HL-60 (cell line): ENCODE measurements at regions not wholly inside any gene's neighbourhood (a gene's known extent, or its start where the extent isn't known, plus 50 kb on each side); places are given as distances from the start of the nearest gene placed in this dataset.

Experiments used
- DNase-seq, 2 experiments: peaks; one replicate each; pipeline ENCODE4 v3.0.0-alpha.2; 2010 to 2020; ENCODE audit warnings: low read depth in 1 of 2, low spot score in 1 of 2
- H3K27ac ChIP-seq: fragments of 250-450 bp; sonication (Bioruptor Pico); replicated peaks from 2 replicates; pipeline ENCODE4 v1.5.1; 2020; ENCODE audit warnings: mild to moderate bottlenecking, moderate library complexity
- H3K27me3 ChIP-seq: fragments of 250-450 bp; sonication (Bioruptor Pico); 2 replicates; pipeline ENCODE4 v1.5.1; 2021; ENCODE audit warnings: mild to moderate bottlenecking, moderate library complexity; ENCODE audit not compliant: insufficient read depth, poor library complexity, severe bottlenecking
- H3K4me3 ChIP-seq: replicated peaks from 2 replicates; pipeline ENCODE4 v1.5.1; 2011; ENCODE audit warnings: mild to moderate bottlenecking, control low read depth, low read length; ENCODE audit not compliant: insufficient read depth
- CTCF ChIP-seq: IDR thresholded peaks from one replicate; pipeline ENCODE4 v1.5.1; 2011; ENCODE audit warnings: low read length, control low read depth, inconsistent platforms; ENCODE audit not compliant: insufficient read depth
- GABPA ChIP-seq: IDR thresholded peaks from 2 replicates; pipeline ENCODE4 v1.6.1; 2012; ENCODE audit warnings: low read depth
- POLR2AphosphoS5 ChIP-seq: IDR thresholded peaks from 2 replicates; pipeline ENCODE4 v1.6.1; 2012; ENCODE audit warnings: low read depth
- REST ChIP-seq: IDR thresholded peaks from 2 replicates; pipeline ENCODE4 v1.6.1; 2012; ENCODE audit warnings: low read depth; ENCODE audit not compliant: insufficient replicate concordance
- SPI1 ChIP-seq: IDR thresholded peaks from 2 replicates; pipeline ENCODE4 v1.6.1; 2012; ENCODE audit warnings: low read depth, mild to moderate bottlenecking, borderline replicate concordance

DNA sequence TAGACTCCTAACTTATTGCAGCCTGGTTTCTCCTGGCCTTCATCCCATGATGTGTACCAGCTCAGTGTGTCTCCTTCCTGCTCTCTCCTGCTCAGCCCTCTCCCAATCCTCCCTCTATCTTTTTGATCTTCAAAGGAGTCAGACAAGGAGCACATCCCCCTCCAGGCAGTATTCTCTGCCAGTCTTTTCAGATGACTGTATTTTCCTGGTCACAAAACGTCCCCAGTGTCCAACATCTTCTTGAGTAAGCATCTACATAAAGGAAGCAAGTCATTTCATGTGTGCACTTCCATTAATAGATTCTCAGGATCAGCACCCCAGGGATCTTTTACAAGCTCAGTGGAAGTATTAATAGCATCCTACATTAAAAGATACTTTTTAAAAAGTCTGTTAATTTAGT is 148.9 kb upstream of the THBS1 start:
- H3K27ac ChIP-seq, result no peak overlapping the region
- TF ChIP-seq CTCF (no peak), REST (no peak), SPI1 (no peak), GABPA (no peak)
- H3K4me3 ChIP-seq, result no peak overlapping the region
- no peaks in the 10 kb centered on the region for H3K27me3 ChIP-seq
- DNase-seq, result no peak

GRCh38 chr15:39432912-39433348 is 147.9 kb upstream of the THBS1 start:
- no peak for DNase-seq
- Histone ChIP-seq H3K4me3 (no peak overlapping the region), H3K27me3 (no peaks in the 10 kb centered on the region), H3K27ac (no peak overlapping the region)
- TF ChIP-seq POLR2AphosphoS5 (no peak), REST (no peak), GABPA (no peak), CTCF (no peak), SPI1 (no peak)

DNA sequence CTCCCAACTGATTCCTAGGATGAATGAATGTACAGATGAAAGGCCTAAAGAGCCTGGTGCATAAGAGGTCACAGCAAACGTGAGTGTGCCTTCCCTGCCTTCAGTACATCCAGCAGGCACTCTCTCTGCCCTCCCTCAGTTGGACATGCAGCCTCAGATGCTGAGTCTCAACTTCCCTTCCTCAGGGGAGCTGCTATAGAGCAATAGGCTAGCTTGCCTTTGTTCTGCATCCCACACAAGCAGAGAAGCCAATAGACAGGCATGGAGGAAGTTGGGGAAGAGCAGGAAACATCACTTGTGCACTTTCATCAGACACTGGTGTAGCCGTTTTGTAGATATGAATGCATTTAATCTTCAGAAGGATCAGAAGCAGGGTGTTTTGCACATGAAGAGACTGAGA is 147.5 kb upstream of the THBS1 start:
- peak; percentile 11; the same call in 1 of the 2 replicates for TF ChIP-seq SPI1
- no peak for TF ChIP-seq REST
- Histone ChIP-seq H3K27ac (no peak overlapping the region), H3K4me3 (no peak overlapping the region), H3K27me3 (no peaks in the 10 kb centered on the region)
- peak in 1 of 2 experiments; percentile 77 for DNase-seq

- TF ChIP-seq POLR2AphosphoS5, result no peak
- TF ChIP-seq CTCF, result no peak
- TF ChIP-seq GABPA, result no peak
- no peak for TF ChIP-seq REST
- TF ChIP-seq SPI1, result no peak
- Histone ChIP-seq H3K27me3 (no peaks in the 10 kb centered on the region), H3K4me3 (no peak overlapping the region), H3K27ac (no peak overlapping the region)
- no peak for DNase-seq
Measured at GRCh38 chr15:39434163-39434562, 146.7 kb upstream of the THBS1 start.
